Uterus (tissue), 2 donors: ENCODE measurements at regions not wholly inside any gene's neighbourhood (a gene's known extent, or its start where the extent isn't known, plus 50 kb on each side); places are given as distances from the start of the nearest gene placed in this dataset.

Experiments
- CTCF ChIP-seq, 4 experiments: fragments of 200-600 bp in 2 of 4; fragments of 450-650 bp in 2 of 4; sonication (generic) in 2 of 4; IDR thresholded peaks; one replicate each; pipeline ENCODE4 v1.5.1; 2016 to 2019; ENCODE audit warnings: antibody characterized with exemption in 4 of 4, mild to moderate bottlenecking in 2 of 4, moderate library complexity in 1 of 4
- POLR2A ChIP-seq, 2 donors: fragments of 450-650 bp; IDR thresholded peaks; one replicate each; pipeline ENCODE4 v1.6.1; 2016; ENCODE audit warnings: antibody characterized with exemption in 2 of 2, mild to moderate bottlenecking in 1 of 2, moderate library complexity in 1 of 2

DNA sequence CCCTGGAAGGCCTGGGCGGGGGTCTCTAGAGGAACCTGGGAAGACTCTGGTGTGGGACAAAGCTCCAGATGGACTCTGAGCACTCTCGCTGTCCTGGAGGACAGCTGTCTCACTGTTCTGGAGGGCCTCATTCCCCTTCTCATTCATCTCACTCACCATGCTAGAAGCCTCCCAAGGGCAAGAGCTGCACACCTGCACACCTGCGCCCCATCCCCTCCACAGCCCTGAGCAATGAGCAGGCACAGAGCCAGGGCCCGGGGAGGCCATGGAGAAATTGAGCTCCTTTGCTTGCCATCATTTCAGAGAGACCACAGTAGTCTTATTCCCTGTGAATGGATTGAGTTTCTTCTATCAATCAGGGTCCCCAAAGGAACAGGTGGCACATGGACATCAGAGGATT lies 1168.5 kb downstream of the UQCRFS1 start:
- TF ChIP-seq CTCF (IDR thresholded peaks at IDR 0.05) (no peak), POLR2A (IDR thresholded peaks at IDR 0.05) (no peak)
